MM.1S (cell line): ENCODE measurements at regions not wholly inside any gene's neighbourhood (a gene's known extent, or its start where the extent isn't known, plus 50 kb on each side); places are given as distances from the start of the nearest gene placed in this dataset.

Source experiments
- EZH2 ChIP-seq: fragments of 300-600 bp; sonication (generic); optimal IDR thresholded peaks from 2 replicates; pipeline ENCODE3; 2017; ENCODE audit warnings: low read depth, mild to moderate bottlenecking, antibody characterized with exemption, low read length, mixed read lengths
- TF ChIP-seq, protein P1 (sequence below): fragments of 300-600 bp; sonication (generic); IDR thresholded peaks from 2 replicates; pipeline ENCODE4 v1.5.1; 2016; ENCODE audit warnings: antibody characterized with exemption, low read length, mixed read lengths

DNA sequence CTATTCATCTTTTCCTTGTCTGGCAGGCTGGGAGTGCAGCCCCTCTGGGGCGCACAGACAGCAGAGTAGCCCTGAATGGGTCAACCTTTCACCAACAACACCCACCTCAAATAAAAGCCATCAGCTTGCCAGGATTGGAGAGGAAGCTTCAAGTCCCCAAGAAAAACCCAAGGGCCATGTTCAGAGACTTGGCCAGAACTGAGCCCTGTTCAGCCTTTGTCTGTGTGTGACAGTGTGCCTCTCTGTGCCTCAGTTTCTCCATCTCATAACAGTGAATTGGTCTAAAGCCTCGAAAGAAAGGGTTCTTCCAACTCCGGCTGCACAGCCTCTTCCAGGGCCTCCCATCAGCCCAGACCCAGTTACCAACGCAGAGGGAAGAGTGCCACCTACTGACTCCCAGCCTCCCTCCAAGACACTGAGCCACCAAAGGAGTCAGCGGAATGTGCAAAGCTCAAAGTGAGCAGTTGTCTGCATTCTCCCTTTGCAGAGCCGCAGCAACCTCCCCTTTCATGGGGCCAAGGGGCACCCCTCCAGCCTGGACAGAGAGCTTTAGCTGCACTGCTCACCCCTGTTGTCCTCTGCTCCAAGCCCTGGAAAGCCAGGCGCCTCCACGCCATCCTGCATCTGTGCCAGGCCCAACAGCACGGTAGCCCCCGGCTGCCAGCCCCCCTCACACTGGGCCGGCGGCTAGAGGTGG is 82.7 kb upstream of the TOP1 start:
- no peak for TF ChIP-seq EZH2
- TF ChIP-seq, protein P1, sequence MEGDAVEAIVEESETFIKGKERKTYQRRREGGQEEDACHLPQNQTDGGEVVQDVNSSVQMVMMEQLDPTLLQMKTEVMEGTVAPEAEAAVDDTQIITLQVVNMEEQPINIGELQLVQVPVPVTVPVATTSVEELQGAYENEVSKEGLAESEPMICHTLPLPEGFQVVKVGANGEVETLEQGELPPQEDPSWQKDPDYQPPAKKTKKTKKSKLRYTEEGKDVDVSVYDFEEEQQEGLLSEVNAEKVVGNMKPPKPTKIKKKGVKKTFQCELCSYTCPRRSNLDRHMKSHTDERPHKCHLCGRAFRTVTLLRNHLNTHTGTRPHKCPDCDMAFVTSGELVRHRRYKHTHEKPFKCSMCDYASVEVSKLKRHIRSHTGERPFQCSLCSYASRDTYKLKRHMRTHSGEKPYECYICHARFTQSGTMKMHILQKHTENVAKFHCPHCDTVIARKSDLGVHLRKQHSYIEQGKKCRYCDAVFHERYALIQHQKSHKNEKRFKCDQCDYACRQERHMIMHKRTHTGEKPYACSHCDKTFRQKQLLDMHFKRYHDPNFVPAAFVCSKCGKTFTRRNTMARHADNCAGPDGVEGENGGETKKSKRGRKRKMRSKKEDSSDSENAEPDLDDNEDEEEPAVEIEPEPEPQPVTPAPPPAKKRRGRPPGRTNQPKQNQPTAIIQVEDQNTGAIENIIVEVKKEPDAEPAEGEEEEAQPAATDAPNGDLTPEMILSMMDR = peak; percentile 32
